ENCODE measurements at regions not wholly inside any gene's neighbourhood (a gene's known extent, or its start where the extent isn't known, plus 50 kb on each side); places are given as distances from the start of the nearest gene placed in this dataset.
"Not testable (repeated sequence)": the region's sequence is repeated elsewhere in the genome, so short reads cannot be mapped to it uniquely, and the experiment has no call there.

GRCh38 chr15:99819981-99820718, 86.9 kb upstream of the LYSMD4 start:
- no peak for DNase-seq

- no peak for DNase-seq
Observed at GRCh38 chr15:99818872-99819271, 85.6 kb upstream of the LYSMD4 start.

GRCh38 chr15:99816862-99817261, 83.6 kb upstream of the LYSMD4 start:
- DNase-seq = not testable (repeated sequence)

GRCh38 chr15:99810663-99811062, 77.4 kb upstream of the LYSMD4 start:
- not testable (repeated sequence) for DNase-seq

- not testable (repeated sequence) for DNase-seq
Observed at GRCh38 chr15:99799854-99800250, 66.6 kb upstream of the LYSMD4 start.

GRCh38 chr15:99799182-99799853, 66.1 kb upstream of the LYSMD4 start:
- not testable (repeated sequence) for DNase-seq

- DNase-seq = not testable (repeated sequence)
Observed at GRCh38 chr15:99796940-99797870, 64.0 kb upstream of the LYSMD4 start.

GRCh38 chr15:99791881-99792807, 58.9 kb upstream of the LYSMD4 start:
- peak; percentile 15 to 76 for DNase-seq

GRCh38 chr15:99790751-99791150, 57.5 kb upstream of the LYSMD4 start:
- not testable (repeated sequence) for DNase-seq

- DNase-seq = no peak
Observed at GRCh38 chr15:99788156-99788555, 54.9 kb upstream of the LYSMD4 start.

GRCh38 chr15:99784800-99785199, 51.6 kb upstream of the LYSMD4 start:
- DNase-seq = not testable (repeated sequence)

- not testable (repeated sequence) for DNase-seq
Observed at GRCh38 chr15:99783918-99784619, 50.8 kb upstream of the LYSMD4 start.

Measured in NCI-H526 (cell line).